Endothelial cell of umbilical vein (primary cell): ENCODE measurements at regions not wholly inside any gene's neighbourhood (a gene's known extent, or its start where the extent isn't known, plus 50 kb on each side); places are given as distances from the start of the nearest gene placed in this dataset.

Experiments
- EZH2 ChIP-seq: IDR thresholded peaks from 2 replicates; pipeline ENCODE4 v1.6.1; 2012; ENCODE audit warnings: borderline replicate concordance, low read depth, mild to moderate bottlenecking, moderate library complexity, low read length, inconsistent platforms; ENCODE audit not compliant: severe bottlenecking
- FOS ChIP-seq: IDR thresholded peaks from 2 replicates; pipeline ENCODE4 v1.6.1; 2011; ENCODE audit warnings: mild to moderate bottlenecking, low read length, moderate library complexity, borderline replicate concordance; ENCODE audit not compliant: insufficient read depth
- GATA2 ChIP-seq: IDR thresholded peaks from 2 replicates; pipeline ENCODE4 v1.7.0; 2011; ENCODE audit warnings: low read depth, mild to moderate bottlenecking, moderate library complexity, mixed read lengths, low read length; ENCODE audit not compliant: insufficient read length, insufficient read depth
- JUN ChIP-seq: IDR thresholded peaks from 2 replicates; pipeline ENCODE4 v1.6.1; 2011; ENCODE audit warnings: borderline replicate concordance, low read depth; ENCODE audit not compliant: insufficient read length, insufficient read depth
- POLR2A ChIP-seq: IDR thresholded peaks from 2 replicates; pipeline ENCODE4 v1.6.1; 2012; ENCODE audit warnings: low read depth, mild to moderate bottlenecking, control low read depth, low read length
- POLR2AphosphoS5 ChIP-seq: IDR thresholded peaks from 2 replicates; pipeline ENCODE4 v1.6.1; 2012; ENCODE audit warnings: low read depth, mild to moderate bottlenecking, control low read depth, low read length, moderate library complexity; ENCODE audit not compliant: insufficient read depth
- TF ChIP-seq, protein P1 (sequence below): IDR thresholded peaks from 2 replicates; pipeline ENCODE4 v1.6.1; 2011; ENCODE audit not compliant: insufficient read depth, insufficient read length
- TF ChIP-seq, protein P2 (sequence below), 2 donors: IDR thresholded peaks; 1 replicate in 1 of 2; 2 replicates in 1 of 2; pipeline ENCODE4 v1.5.1; 2011; ENCODE audit warnings: low read length in 2 of 2, mild to moderate bottlenecking in 2 of 2, moderate library complexity in 2 of 2, control low read depth in 1 of 2, inconsistent platforms in 1 of 2, low read depth in 1 of 2; ENCODE audit not compliant: insufficient read depth in 1 of 2; ENCODE audit errors: extremely low read depth in 1 of 2

DNA sequence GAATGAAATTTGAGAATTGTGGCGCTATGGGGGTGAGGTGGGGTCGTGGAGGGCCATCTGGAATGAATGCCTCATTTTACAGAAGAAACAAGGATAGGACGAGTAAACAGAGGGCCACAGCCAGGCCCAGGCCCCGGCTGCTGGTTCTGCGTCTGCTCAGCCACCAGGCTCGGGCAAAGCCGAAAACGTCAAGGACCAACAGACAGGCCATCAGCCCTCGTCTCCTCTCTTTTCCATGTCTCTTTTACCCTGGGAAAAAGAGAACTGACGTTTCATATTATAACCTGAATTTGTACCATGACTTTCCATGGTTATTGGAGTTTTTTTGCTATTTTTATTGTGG is 212.4 kb upstream of the ARID1B start:
- TF ChIP-seq, protein P1, sequence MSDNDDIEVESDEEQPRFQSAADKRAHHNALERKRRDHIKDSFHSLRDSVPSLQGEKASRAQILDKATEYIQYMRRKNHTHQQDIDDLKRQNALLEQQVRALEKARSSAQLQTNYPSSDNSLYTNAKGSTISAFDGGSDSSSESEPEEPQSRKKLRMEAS = no peak
- TF ChIP-seq POLR2A = no peak
- TF ChIP-seq, protein P2, sequence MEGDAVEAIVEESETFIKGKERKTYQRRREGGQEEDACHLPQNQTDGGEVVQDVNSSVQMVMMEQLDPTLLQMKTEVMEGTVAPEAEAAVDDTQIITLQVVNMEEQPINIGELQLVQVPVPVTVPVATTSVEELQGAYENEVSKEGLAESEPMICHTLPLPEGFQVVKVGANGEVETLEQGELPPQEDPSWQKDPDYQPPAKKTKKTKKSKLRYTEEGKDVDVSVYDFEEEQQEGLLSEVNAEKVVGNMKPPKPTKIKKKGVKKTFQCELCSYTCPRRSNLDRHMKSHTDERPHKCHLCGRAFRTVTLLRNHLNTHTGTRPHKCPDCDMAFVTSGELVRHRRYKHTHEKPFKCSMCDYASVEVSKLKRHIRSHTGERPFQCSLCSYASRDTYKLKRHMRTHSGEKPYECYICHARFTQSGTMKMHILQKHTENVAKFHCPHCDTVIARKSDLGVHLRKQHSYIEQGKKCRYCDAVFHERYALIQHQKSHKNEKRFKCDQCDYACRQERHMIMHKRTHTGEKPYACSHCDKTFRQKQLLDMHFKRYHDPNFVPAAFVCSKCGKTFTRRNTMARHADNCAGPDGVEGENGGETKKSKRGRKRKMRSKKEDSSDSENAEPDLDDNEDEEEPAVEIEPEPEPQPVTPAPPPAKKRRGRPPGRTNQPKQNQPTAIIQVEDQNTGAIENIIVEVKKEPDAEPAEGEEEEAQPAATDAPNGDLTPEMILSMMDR (IDR thresholded peaks at IDR 0.05; ENCODE audit: extremely low read depth in 1 of 2, insufficient read depth in 1 of 2, low read depth in 1 of 2, low read length in 2 of 2) = no peak
- TF ChIP-seq POLR2AphosphoS5 = no peak
- no peak for TF ChIP-seq JUN
- TF ChIP-seq EZH2 = no peak
- no peak for TF ChIP-seq GATA2
- TF ChIP-seq FOS = no peak
